HG02798 (cell line): ENCODE measurements at regions not wholly inside any gene's neighbourhood (a gene's known extent, or its start where the extent isn't known, plus 50 kb on each side); places are given as distances from the start of the nearest gene placed in this dataset.

Experiments
- ATAC-seq: cut with Tn5 transposase; IDR thresholded peaks from one replicate; pipeline ENCODE4 v1.9.1; 2021; ENCODE audit warnings: mild to moderate bottlenecking; ENCODE audit not compliant: unreplicated experiment, poor library complexity

DNA sequence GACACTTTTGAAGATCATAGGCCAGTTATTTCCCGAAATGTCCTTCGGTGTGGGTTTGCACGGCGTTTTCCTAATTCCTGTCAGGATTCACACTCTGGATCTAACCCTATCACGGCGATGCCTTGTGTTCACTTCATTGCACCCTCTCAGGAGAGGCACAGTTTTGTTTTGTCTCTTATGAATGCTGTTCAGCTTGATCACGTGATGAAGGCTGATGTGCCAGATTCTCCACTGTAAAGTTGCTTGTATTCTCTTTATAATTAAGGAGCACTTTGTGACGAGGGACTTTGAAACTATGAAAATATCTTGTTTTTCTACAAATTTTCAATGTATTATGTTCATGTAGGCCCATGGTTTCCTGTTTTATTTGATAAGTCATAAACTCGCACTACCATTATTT, 568.1 kb downstream of the ACTR3B start:
- no peak for ATAC-seq

GRCh38 chr7:153331427-153331826, 571.9 kb downstream of the ACTR3B start:
- no peak for ATAC-seq

- ATAC-seq = no peak
These were observed 594.5 kb downstream of the ACTR3B start for GRCh38 chr7:153354071-153354470.

- ATAC-seq = no peak
These were observed 610.5 kb downstream of the ACTR3B start for GRCh38 chr7:153370092-153370491.

GRCh38 chr7:153380636-153381035, 621.1 kb downstream of the ACTR3B start:
- ATAC-seq = no peak

- peak; percentile 81 for ATAC-seq
These were observed 621.9 kb downstream of the ACTR3B start for GRCh38 chr7:153381275-153382040.

- ATAC-seq = no peak
These were observed 623.1 kb downstream of the ACTR3B start for GRCh38 chr7:153382641-153383101.

- no peak for ATAC-seq
These were observed 624.2 kb downstream of the ACTR3B start for GRCh38 chr7:153383781-153384180.

DNA sequence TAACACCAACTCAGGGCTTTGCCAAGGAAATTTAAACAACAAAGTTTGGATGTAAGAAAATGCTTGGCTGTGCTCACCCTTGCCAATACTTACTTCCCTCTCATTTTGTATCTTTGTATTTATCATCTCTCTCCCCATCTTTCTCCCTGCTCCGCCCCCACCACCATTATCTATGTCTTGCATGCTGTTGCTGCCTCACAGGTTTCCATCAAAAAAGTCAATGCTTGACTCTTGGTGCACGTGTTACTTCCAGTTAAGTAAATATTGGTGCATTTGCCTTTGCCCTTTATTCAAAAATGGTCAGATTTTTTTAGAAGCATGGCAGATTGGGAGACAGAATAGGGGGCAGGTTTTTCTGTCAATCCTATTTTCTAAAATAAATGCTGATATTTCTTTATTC, 626.0 kb downstream of the ACTR3B start:
- ATAC-seq = no peak

DNA sequence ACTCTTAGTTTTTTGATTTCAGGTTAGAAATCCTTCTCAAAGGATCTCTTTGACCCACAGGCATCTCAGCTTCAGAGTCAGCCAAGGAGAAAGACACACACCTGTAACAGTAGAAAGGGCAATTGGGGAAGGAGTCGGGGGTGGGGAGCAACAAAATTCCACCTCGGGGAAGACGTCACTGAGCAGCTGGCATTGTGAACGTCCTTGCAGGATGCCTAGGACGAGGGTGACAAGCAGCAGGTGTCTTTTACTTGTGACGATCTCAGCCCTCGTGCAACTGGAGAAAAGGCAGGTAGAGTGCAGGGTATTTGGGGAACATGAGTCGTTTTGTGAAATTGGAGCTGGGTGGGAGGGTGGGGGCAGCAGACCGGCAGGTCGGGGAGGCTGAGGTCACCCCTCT, 627.0 kb downstream of the ACTR3B start:
- no peak for ATAC-seq

DNA sequence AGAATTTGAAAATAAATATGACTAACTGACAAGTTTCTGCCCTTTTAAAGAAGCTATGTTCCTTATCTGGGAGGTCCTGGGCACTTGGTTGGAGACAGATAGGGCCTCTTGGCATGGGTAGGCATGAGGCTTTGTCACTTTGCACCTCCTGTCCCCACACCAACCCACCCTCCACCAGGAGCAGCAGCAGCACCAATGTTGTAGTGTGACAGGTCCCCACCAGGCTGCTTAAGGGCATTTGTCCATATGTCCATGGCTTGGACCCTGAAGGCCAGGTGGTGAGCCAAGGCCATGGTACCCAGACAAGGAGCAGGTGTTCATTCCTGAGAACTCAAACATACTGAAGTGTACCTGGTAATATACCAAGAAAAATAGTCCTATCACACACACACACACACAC, 629.1 kb downstream of the ACTR3B start:
- no peak for ATAC-seq

GRCh38 chr7:153389261-153389660, 629.7 kb downstream of the ACTR3B start:
- no peak for ATAC-seq

DNA sequence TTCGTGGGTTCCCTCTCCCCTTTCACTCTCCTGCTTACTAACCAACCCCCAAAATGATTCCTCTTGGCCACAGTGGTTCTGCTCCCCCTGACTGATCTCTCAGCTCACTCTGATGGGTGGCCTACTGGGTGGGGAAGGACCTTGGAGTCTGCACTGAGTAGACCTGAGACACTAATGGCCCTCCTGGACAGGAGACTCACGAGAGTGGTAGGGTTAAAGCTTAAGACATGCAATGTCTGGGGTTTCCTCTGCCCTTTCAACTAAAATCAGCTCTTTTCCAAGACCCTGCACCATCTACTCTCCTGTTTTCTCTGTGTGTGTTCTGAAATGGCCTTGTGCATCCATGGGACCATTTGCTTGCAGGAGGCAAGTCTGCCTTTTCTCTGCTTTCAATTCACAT, 631.4 kb downstream of the ACTR3B start:
- no peak for ATAC-seq

DNA sequence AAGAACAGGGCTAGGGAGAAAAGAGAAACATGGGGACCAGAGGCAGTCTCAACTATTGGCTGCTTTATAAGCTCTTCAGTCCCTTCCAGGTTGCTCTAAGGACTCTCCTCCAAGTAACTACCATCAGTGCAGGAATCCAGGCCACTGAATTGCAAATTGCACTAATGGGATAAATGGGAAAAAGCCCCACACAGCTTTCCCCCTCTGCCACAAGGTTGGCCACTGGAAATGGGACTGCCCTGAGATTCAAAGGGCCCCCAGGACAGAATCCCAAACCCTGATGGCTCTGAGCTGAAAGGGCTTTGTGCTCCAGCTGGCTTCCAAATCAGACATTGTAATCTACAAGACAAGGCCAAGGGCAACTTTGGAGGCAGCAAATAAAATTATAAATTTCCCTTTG, 633.2 kb downstream of the ACTR3B start:
- no peak for ATAC-seq

DNA sequence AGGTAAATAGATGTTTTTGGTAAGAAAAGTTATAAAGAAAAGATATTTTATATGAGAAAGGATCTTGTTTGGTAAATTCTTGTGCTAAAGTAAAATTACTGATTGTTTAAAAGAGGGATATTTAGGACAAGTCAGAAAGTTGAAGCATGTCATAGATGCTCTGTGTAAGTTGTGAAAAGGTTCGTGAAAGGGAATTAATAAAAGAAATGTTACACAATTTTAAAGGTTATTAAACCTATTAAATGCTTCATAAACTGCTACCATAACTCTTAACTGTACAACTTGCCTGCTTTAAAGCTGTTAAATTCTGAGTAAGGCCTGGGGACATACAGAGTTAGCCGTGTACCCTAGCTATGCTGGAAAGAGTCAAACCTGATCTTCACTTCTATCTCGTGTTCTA, 634.1 kb downstream of the ACTR3B start:
- ATAC-seq = no peak

DNA sequence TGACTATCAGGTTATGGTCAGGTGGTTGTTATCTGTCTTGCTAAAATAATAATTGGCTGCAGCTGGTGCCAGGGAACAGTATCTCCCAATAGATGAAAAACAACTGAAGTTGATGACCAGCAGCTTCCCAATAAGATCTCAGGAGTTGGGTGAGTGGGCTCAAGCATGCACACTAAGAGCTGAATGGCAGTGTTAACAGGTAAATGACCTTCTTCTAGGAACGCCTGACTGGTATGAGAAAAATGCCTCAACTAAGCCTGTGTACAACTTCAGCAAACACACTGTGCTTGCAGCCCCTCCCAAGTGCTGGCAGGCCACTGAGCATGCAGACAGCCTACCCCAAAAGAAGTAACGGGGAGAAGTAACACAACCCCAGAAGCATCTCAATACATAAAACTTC, 636.9 kb downstream of the ACTR3B start:
- ATAC-seq = no peak

DNA sequence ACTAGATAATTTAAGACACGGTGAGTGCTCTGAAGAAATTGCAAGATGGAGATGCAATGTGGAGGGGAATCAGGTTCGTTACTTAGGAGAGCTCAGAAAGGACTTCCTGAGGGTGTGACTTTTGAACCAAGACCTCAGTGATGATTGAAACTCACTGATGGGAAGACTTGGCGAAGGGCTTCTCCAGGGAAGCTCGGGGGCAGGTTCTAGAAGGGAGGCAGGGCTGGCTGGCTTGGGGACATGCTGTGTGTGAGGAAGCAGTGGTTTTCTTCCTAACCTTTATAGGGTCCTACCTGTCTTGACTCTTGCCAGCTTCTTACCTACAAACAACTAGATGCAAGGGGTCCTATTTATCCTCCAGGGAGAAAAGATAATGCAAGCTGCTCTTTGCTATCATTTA, 637.9 kb downstream of the ACTR3B start:
- no peak for ATAC-seq

- no peak for ATAC-seq
These were observed 638.4 kb downstream of the ACTR3B start for GRCh38 chr7:153397906-153398305.

DNA sequence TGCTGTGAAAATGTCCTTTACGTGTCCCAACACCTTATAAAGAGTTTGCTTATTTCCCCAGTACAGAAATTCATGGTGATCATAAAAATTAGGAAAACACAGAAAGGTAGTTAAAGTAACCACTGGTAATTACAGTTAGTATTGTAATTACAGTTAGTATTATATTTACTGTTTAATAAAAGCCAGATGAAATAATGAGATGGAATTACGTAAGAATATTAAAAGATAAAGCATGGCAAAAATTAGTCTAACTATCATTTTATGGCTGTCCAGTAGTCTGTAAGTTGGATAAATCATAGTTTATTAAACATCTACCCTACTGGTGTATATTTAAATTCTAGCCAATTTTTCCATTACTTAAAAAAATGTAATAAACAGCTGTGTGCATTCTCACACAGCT, 638.8 kb downstream of the ACTR3B start:
- no peak for ATAC-seq

DNA sequence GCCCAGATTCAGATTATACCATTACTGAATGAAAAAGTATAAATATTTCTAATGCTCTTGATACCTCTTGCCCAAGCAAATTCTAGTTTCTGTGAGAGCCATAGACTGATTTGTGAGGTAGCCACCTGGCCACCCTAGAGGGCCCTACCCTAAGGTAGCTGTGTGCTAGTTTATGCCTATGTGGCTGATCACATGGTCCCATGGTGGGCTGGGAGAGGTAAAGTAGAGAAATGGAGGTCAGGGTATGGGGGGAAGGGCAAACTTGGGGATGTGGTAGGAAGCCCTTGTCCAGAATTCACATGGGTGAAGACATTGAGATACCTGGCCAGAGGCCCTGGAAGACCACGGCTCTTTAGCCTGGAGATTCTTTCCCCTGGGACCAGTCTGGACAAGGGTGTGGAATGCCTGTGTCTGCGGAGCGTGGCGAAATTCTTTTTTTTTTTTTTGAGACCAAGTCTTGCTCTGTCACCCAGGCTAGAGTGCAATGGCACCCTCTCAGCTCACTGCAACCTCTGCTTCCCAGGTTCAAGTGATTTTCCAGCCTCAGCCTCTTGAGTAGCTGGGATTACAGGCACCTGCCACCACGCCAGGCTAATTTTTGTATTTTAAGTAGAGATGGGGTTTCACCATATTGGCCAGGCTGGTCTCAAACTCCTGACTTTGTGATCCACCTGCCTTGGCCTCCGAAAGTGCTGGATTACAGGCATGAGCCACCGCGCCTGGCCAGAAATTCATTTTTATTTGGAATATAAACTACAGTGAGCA, 639.4 kb downstream of the ACTR3B start:
- no peak for ATAC-seq

DNA sequence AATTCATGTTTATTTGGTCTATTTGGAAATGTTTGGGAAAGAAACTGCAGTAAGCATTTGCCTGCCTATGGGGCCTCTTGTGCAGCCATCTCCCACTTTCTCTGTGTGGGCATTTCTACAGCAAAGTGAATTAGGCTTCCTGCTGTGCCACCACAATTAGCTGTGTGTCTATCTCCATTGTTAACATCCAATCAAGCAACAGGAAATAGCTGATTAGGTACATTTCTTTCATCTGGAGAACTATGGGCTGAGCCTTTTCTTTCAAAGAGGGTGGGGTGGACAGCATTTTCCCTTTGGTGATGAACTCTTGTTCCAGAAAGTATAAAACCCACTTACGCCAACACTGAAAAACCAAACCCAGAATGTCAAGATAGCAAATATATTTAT, 640.0 kb downstream of the ACTR3B start:
- no peak for ATAC-seq
